Adrenal gland (tissue), 9 donors: ENCODE measurements at regions not wholly inside any gene's neighbourhood (a gene's known extent, or its start where the extent isn't known, plus 50 kb on each side); places are given as distances from the start of the nearest gene placed in this dataset.
"Not testable (repeated sequence)": the region's sequence is repeated elsewhere in the genome, so short reads cannot be mapped to it uniquely, and the experiment has no call there.

Experiments used
- DNase-seq, 7 donors: peaks; one replicate each; pipeline ENCODE4 v3.0.0-alpha.2; 2019 to 2020
- H3K27ac ChIP-seq, 5 donors: fragments of 200-600 bp; sonication (generic) in 4 of 5; 1 replicate in 3 of 5; 2 replicates in 2 of 5; pipeline versions ENCODE4 v1.5.1 to v1.8.0; 2016 to 2020; ENCODE audit warnings: mild to moderate bottlenecking in 1 of 5
- H3K27me3 ChIP-seq: fragments of 200-600 bp; 2 replicates; pipeline ENCODE4 v1.8.0; 2021
- H3K36me3 ChIP-seq, 2 donors: fragments of 200-600 bp; replicated peaks in 1 of 2; 1 replicate in 1 of 2; 2 replicates in 1 of 2; pipeline versions ENCODE4 v1.5.1 to v1.8.0; 2018 to 2022
- H3K4me1 ChIP-seq, 2 donors: fragments of 200-600 bp; replicated peaks in 1 of 2; 1 replicate in 1 of 2; 2 replicates in 1 of 2; pipeline versions ENCODE4 v1.5.1 to v1.8.0; 2018 to 2021
- H3K4me3 ChIP-seq, 4 donors: fragments of 200-600 bp; sonication (generic) in 3 of 4; one replicate each; pipeline ENCODE4 v1.5.1; 2016 to 2018
- H3K9me3 ChIP-seq, 3 donors: fragments of 200-600 bp; sonication (generic) in 1 of 3; replicated peaks in 1 of 3; 1 replicate in 2 of 3; 2 replicates in 1 of 3; pipeline versions ENCODE4 v1.5.1 to v1.8.0; 2016 to 2021
- POLR2A ChIP-seq, 2 donors: fragments of 450-650 bp; IDR thresholded peaks; one replicate each; pipeline ENCODE4 v1.6.1; 2017; ENCODE audit warnings: antibody characterized with exemption in 2 of 2, mild to moderate bottlenecking in 2 of 2, moderate library complexity in 1 of 2
- WGBS, 4 donors: extraction: QIAGEN DNeasy Blood & Tissue Kit in 2 of 4; methylation state at CpG; one replicate each; pipeline versions ENCODE4 v1.1.5 to v1.1.7; 2013 to 2017; 5-methylcytosine and 5-hydroxymethylcytosine counted together
- intact Hi-C, 2 donors: fragments of 100-400 bp; cut with DNase I; formaldehyde crosslinking; loops; one replicate each; pipeline versions ENCODE4 v1.14.1 to v1.15.0; 2022 to 2023
- donor health status: healthy with polysubstance abuse.
- donor health status: Bipolar disorder and iron deficiency.
- donor health status: DM: yes; HTN: yes; CAD: no.
- donor health status: DM: no; HTN: no; CAD: no.
- donor health status: DM: no; HTN: no; CAD: no.

DNA sequence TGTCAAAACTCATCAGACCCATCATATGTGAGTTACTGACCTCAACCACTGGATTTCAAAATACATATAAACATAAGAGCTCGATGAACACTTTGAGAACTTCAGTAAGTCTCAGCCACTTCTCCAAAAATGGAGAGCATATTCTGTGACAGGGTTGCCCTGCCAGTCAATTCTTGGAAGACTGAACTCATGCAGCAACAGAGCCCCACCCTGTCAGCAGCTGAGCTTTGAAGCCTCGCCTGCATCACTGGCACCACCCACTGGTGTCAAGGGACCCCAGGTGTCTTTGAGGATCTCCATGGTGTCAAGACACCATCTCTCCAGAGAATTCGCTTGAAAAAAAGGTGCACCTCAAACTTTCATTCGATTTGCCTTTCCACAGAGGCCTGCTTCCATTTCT lies 420.1 kb downstream of the SPATA31A1 start:
- WGBS, 4 donors, result no CpG with 5 or more reads among the region's 4 CpGs
- H3K36me3 ChIP-seq, H3K9me3 ChIP-seq, H3K27me3 ChIP-seq, DNase-seq, intact Hi-C loops, H3K4me1 ChIP-seq, H3K27ac ChIP-seq, H3K4me3 ChIP-seq: not testable (repeated sequence)

DNA sequence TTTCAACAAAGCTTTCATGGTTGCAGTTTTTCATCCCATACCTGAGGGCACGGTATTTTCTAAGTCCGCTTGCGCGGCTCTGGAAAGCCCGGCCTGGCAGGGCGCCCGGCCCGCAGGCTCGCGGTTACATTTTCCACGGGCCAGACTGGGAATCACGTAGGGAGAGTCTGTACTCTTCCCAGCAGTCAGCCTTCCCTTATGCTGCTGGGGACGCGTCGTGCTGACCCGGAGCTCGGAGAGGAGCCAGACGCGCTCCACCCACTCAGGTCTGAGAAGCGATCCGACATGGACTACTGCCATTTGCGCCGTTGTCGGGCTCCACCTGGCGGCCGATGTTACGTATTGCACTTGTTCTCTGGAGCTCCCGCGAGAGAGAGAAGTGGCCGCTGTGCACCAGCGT lies 435.9 kb downstream of the SPATA31A1 start:
- intact Hi-C loops, result not testable (repeated sequence)
- peak; percentile 51 to 89 (median 66) for DNase-seq

DNA sequence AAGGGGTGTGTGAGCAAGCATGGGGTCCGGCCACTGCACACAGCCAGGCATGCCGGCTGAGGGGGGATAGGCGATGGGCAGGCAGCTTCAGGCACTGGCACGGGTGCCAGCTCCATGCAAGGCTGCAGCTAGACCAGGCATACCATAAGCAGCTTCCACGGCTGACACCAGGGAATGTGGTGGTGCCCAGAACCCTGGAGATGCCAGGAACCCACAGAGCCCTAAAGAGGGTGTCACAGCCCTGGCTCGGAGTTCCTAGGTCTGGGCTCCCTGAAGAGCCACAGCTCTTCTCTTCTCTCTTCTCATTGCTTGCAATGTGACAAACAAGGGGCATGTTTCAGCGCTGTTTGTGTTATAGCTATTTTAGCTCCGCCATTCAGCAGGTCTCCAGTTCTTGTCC lies 442.5 kb downstream of the SPATA31A1 start:
- H3K9me3 ChIP-seq, H3K4me3 ChIP-seq, H3K4me1 ChIP-seq, H3K27me3 ChIP-seq, DNase-seq, intact Hi-C loops, H3K27ac ChIP-seq, H3K36me3 ChIP-seq: not testable (repeated sequence)
- 90 to 96% (median 93%) methylated on average over 2 of the region's 8 CpGs; no CpG with 5 or more reads in 1 of the 4 donors for WGBS, 4 donors

More for the DNA sequence above, 435.9 kb downstream of the SPATA31A1 start:
- not testable (repeated sequence) for H3K36me3 ChIP-seq, H3K9me3 ChIP-seq, H3K27me3 ChIP-seq, H3K4me1 ChIP-seq, H3K27ac ChIP-seq
- WGBS, 4 donors, result 4 to 11% (median 9%) methylated on average over 7 to 16 of the region's 31 CpGs; no CpG with 5 or more reads in 1 of the 4 donors
- peak overlapping the region in 1 of 4 donors; percentile 47 for H3K4me3 ChIP-seq

DNA sequence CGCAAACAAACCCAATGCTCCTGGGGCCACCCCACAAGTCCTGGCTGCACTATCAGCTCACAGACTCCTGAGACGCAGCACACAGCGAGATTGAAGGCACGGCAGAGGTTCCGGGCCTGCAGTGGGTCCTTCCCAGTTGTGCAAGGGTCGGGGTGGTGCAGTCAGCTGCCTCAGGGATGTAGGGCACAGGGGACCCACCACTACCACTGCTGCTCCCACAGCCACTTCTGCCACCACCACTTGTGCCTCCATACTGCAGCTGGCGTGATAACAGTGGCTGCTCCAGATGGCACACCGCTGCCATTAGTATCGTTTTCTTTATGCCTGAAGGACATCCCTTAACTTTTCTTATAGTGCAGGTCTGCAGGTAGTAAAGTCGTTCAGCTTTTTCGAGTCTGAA lies 443.8 kb downstream of the SPATA31A1 start:
- H3K27me3 ChIP-seq, intact Hi-C loops, H3K4me3 ChIP-seq, H3K9me3 ChIP-seq, H3K4me1 ChIP-seq, H3K36me3 ChIP-seq, DNase-seq, H3K27ac ChIP-seq: not testable (repeated sequence)
- 83 to 100% (median 88%) methylated on average over 1 to 6 of the region's 11 CpGs; no CpG with 5 or more reads in 1 of the 4 donors for WGBS, 4 donors

DNA sequence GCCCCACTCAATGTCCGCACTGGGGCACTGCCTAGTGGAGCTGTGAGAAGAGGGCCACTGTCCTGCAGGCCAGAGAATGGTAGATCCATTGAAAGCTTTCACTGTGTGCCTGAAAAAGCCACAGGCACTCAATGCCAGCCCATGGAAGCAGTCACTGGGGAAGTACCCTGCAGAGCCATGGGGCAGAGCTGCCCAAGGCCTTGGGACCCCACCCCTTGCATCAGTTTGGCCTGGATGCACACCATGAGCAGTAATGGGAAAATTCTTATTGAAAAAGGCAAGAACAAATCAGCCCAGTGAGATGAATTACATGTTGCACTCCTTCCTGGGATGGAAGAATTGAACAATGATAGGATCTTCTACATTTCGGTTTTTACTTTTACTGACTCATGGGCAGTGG lies 447.1 kb downstream of the SPATA31A1 start:
- H3K27me3 ChIP-seq, intact Hi-C loops, H3K36me3 ChIP-seq, H3K27ac ChIP-seq, DNase-seq, H3K9me3 ChIP-seq, H3K4me1 ChIP-seq, H3K4me3 ChIP-seq: not testable (repeated sequence)
- WGBS, 4 donors, result no CpG with 5 or more reads among the region's 2 CpGs

DNA sequence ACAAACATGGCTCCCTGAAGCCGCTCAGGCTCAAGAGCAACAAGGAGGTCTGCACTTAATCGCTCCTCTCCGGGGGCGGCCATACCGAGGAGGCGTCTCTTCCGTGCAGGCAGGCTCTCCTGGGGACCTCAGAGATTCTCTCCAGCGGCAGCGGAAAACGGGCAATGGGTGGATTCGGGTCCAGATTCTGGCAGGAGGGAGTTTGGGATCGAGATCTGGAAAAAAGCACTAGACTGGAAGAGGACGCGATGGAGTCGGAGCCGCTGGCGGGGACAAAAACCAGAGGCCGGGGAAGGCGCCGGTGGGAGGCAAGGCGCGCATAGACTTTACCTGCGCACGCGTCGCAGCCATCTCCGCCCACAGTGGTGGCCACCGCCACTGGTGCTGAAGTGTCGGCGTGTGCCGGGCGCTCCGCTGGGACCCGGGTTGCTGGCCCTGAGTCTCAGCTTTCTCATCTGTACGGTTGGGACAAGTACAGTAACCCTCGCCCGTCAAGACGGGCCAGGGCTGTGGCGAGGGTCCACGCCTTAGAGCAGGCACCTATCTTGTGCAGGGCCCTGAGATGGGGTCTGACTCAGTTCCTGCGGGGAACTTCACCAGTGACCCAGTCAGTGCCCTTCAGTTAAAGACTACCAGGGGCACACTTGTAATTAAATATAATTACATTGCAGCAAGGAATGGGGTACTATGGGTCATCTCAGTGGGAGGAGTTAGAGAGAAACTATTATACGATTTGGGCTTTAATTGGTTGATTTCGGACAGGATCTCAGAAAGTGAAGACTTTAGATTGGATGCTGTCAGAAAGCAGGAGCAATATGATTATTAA lies 454.1 kb downstream of the SPATA31A1 start:
- H3K36me3 ChIP-seq, H3K9me3 ChIP-seq, H3K4me1 ChIP-seq, H3K27me3 ChIP-seq, intact Hi-C loops: not testable (repeated sequence)
- 1 to 3% (median 2%) methylated on average over 24 to 41 of the region's 43 CpGs for WGBS, 4 donors
- DNase-seq, result peak; percentile 33 to 94 (median 79)
- Histone ChIP-seq H3K4me3 (peak overlapping the region; percentile 24 to 74 (median 66)), H3K27ac (peak overlapping the region; percentile 35 to 94 (median 85))
- TF ChIP-seq POLR2A (IDR thresholded peaks at IDR 0.05), result peak; percentile 33 to 70

DNA sequence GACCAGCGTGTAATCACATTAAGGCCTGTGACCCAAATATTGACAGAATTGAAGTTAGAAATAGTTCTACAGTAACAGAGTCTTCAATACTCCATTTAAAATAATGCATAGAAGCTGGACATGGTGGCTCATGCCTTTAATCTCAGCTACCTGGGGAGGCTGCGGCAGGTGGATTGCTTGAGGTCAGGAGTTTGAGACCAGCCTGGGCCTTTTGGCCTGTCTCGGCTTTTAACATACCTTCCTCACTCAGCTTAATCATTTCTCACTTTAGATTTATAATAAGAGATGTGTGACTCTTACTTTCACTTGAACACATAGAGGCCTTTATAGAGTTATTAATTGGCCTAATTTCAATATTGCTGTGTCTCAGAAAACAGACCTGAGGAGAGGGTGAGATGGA lies 454.9 kb downstream of the SPATA31A1 start:
- H3K4me3 ChIP-seq, intact Hi-C loops, H3K36me3 ChIP-seq, H3K27ac ChIP-seq, H3K4me1 ChIP-seq, H3K9me3 ChIP-seq, H3K27me3 ChIP-seq, DNase-seq: not testable (repeated sequence)
- 92 to 99% (median 95%) methylated on average over 2 of the region's 3 CpGs; no CpG with 5 or more reads in 1 of the 4 donors for whole genome bisulfite sequencing, 4 donors

DNA sequence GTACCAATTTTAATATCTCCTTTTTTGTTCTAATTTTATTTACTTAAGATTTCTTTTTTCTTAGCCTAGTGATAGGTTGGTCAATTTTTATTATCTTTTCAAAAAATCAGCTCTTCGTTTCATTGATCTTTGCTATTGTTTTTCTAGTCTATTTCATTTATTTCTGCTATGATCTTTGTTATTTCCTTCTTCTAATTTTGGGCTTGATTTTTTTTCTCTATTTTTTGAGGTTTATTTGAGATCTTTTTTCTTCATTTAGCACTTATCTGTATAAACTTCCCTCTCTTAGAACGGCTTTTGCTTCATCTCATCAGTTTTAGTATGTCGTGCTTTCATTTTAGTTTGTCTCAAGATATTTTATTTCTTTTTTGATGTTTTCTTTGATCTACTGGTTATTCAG lies 456.1 kb downstream of the SPATA31A1 start:
- WGBS, 4 donors, result 94 to 98% (median 96%) methylated on average over 3 of the region's 3 CpGs
- H3K4me1 ChIP-seq, H3K27ac ChIP-seq, DNase-seq, H3K9me3 ChIP-seq, intact Hi-C loops, H3K36me3 ChIP-seq, H3K4me3 ChIP-seq, H3K27me3 ChIP-seq: not testable (repeated sequence)

DNA sequence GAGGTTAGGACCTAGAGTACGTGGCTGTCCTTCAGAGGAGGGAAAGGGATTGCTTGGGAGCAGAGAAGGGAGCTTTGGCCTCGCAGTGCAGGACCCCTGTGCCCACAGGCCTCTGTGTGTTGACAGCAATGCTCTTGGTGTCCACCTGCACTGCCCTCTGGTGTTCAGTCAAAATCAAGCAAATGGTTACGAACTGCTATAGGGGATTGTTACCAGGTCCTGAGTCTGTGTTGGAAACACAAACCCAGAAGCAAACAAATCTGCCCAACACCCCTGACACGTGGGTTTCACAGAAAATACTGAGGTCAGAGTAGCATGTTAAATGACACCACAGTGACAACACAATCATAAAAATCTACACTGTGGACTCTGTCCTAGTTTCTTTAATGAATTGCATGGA lies 473.0 kb downstream of the SPATA31A1 start:
- 25 to 75% (median 64%) methylated on average over 2 to 4 of the region's 4 CpGs for WGBS, 4 donors
- H3K9me3 ChIP-seq, H3K36me3 ChIP-seq, H3K27ac ChIP-seq, H3K4me1 ChIP-seq, intact Hi-C loops, DNase-seq, H3K27me3 ChIP-seq, H3K4me3 ChIP-seq: not testable (repeated sequence)
